ENCODE measurements at regions not wholly inside any gene's neighbourhood (a gene's known extent, or its start where the extent isn't known, plus 50 kb on each side); places are given as distances from the start of the nearest gene placed in this dataset.

- ChIA-PET CTCF (interaction anchor here (2.2 kb wide), 1 partner anchor 10 kb away, joined by 4 read pairs; no protein-coding TSS in a partner anchor), POLR2A (no interaction called here)
- Mint-ChIP-seq H3K9me3 (no peaks in the 10 kb centered on the region), H3K4me1 (peaks cover 3% of the 10 kb centered on the region), H3K4me3 (no peak overlapping the region), H3K27ac (no peak overlapping the region), H3K27me3 (no peaks in the 10 kb centered on the region), H3K36me3 (ENCODE audit: low read depth) (no peaks in the 10 kb centered on the region)
- DNase-seq, result no peak
Measured at GRCh38 chr10:28733245-28733644, 55.9 kb downstream of the BAMBI start.

DNA sequence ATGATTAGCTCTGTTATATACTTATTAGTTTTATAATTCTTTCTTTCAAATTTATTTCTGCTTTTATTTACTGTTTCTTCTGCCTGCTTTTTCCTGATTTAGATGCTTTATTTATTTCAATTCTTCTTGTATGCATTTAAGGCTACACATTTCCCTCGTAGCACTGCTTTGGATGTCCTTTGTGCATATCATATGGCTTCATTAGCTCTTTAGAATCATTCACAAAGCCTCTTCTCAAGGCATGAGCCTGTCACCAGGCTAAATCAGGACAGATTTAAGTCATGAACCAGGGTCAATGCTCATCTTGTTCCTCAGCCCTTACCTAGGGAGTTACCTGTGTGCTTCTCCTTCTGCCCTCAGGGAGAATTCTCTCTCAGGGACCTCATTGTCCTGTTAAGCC is 56.3 kb downstream of the BAMBI start:
- H3K36me3 Mint-ChIP-seq (ENCODE audit: low read depth), result no peaks in the 10 kb centered on the region
- POLR2A ChIA-PET, result no interaction called here
- H3K4me1 Mint-ChIP-seq, result peaks cover 3% of the 10 kb centered on the region
- no peak for DNase-seq
- CTCF ChIA-PET, result interaction anchor here (2.2 kb wide), 1 partner anchor 10 kb away, joined by 4 read pairs; no protein-coding TSS in a partner anchor
- H3K4me3 Mint-ChIP-seq, result no peak overlapping the region
- no peak overlapping the region for H3K27ac Mint-ChIP-seq
- no peaks in the 10 kb centered on the region for H3K27me3 Mint-ChIP-seq
- H3K9me3 Mint-ChIP-seq, result no peaks in the 10 kb centered on the region

GRCh38 chr10:28734938-28735759 is 57.8 kb downstream of the BAMBI start:
- Mint-ChIP-seq H3K27me3 (no peaks in the 10 kb centered on the region), H3K4me1 (peaks cover 2% of the 10 kb centered on the region), H3K27ac (no peak overlapping the region), H3K9me3 (no peaks in the 10 kb centered on the region), H3K36me3 (ENCODE audit: low read depth) (no peaks in the 10 kb centered on the region), H3K4me3 (no peak overlapping the region)
- POLR2A ChIA-PET, result no interaction called here
- no peak for DNase-seq
- CTCF ChIA-PET, result no interaction called here

- H3K36me3 Mint-ChIP-seq (ENCODE audit: low read depth), result no peaks in the 10 kb centered on the region
- H3K27ac Mint-ChIP-seq, result no peak overlapping the region
- no peak overlapping the region for H3K4me3 Mint-ChIP-seq
- H3K27me3 Mint-ChIP-seq, result no peaks in the 10 kb centered on the region
- POLR2A ChIA-PET, result no interaction called here
- CTCF ChIA-PET, result interaction anchor here (0.5 to 1.6 kb wide), 2 partner anchors 20 to 35 kb away, joined by 4 to 5 read pairs; no protein-coding TSS in a partner anchor
- no peaks in the 10 kb centered on the region for H3K4me1 Mint-ChIP-seq
- H3K9me3 Mint-ChIP-seq, result no peaks in the 10 kb centered on the region
- no peak for DNase-seq
Measured at GRCh38 chr10:28737096-28737495, 59.8 kb downstream of the BAMBI start.

GRCh38 chr10:28738200-28738599 is 60.9 kb downstream of the BAMBI start:
- H3K27ac Mint-ChIP-seq, result no peak overlapping the region
- H3K4me3 Mint-ChIP-seq, result no peak overlapping the region
- POLR2A ChIA-PET, result no interaction called here
- no peaks in the 10 kb centered on the region for H3K4me1 Mint-ChIP-seq
- H3K9me3 Mint-ChIP-seq, result no peaks in the 10 kb centered on the region
- DNase-seq, result no peak
- H3K36me3 Mint-ChIP-seq (ENCODE audit: low read depth), result no peaks in the 10 kb centered on the region
- no peaks in the 10 kb centered on the region for H3K27me3 Mint-ChIP-seq
- CTCF ChIA-PET, result no interaction called here

- no peak overlapping the region for H3K4me3 Mint-ChIP-seq
- peaks cover 3% of the 10 kb centered on the region for H3K9me3 Mint-ChIP-seq
- CTCF ChIA-PET, result no interaction called here
Measured at GRCh38 chr10:28743576-28743975, 66.3 kb downstream of the BAMBI start.

GRCh38 chr10:28744069-28744768 is 66.9 kb downstream of the BAMBI start:
- H3K27ac Mint-ChIP-seq, result no peak overlapping the region
- no peaks in the 10 kb centered on the region for H3K4me1 Mint-ChIP-seq
- ChIA-PET CTCF (no interaction called here), POLR2A (no interaction called here)
- peaks cover 3% of the 10 kb centered on the region for H3K9me3 Mint-ChIP-seq
- no peaks in the 10 kb centered on the region for H3K36me3 Mint-ChIP-seq (ENCODE audit: low read depth)
- no peak overlapping the region for H3K4me3 Mint-ChIP-seq
- no peak for DNase-seq
- H3K27me3 Mint-ChIP-seq, result peaks cover 2% of the 10 kb centered on the region

More at GRCh38 chr10:28743576-28743975, 66.3 kb downstream of the BAMBI start:
- Mint-ChIP-seq H3K27ac (no peak overlapping the region), H3K36me3 (ENCODE audit: low read depth) (no peaks in the 10 kb centered on the region), H3K4me1 (no peaks in the 10 kb centered on the region), H3K27me3 (peaks cover 2% of the 10 kb centered on the region)
- POLR2A ChIA-PET, result no interaction called here
- no peak for DNase-seq

DNA sequence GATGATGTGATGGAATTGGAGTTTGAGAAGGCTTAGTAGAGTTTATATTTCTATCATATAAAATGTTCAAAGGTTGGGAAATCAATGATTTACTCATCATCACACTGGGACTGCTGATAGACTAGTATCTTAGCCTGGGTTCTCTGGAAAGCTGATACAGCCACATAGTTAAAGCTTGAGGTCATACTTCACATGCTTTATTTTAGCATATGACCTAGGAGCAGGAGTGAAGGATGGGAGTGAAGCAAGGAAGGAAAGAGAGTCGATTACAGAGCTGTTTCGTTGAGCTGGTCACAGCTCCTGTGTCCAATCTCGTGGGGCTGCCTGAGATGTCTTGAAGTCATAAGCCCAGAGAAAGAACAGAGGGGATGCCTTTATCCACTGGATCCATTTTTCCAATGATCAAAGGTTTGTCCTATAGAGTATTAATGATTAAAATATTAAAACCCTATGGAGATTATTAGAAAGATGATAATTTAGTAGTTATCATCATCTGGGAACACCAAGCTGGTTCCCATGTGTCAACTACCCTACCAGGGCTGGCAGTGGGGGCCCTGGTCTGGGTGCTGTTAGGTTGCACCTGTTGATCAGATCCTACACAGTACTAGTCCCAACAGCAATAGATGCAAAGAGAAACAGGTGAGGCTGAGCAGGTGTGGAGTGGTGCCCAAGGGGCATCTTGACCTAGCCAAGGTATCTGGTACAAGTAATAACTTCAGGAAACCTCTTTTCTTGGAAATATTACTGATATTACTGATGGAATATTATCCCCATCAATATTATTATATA is 77.8 kb downstream of the BAMBI start:
- Mint-ChIP-seq H3K9me3 (peaks cover 2% of the 10 kb centered on the region), H3K27me3 (peaks cover 5% of the 10 kb centered on the region), H3K36me3 (ENCODE audit: low read depth) (no peaks in the 10 kb centered on the region), H3K4me3 (no peak overlapping the region), H3K4me1 (no peaks in the 10 kb centered on the region), H3K27ac (no peak overlapping the region)
- no peak for DNase-seq
- ChIA-PET CTCF (no interaction called here), POLR2A (no interaction called here)

DNA sequence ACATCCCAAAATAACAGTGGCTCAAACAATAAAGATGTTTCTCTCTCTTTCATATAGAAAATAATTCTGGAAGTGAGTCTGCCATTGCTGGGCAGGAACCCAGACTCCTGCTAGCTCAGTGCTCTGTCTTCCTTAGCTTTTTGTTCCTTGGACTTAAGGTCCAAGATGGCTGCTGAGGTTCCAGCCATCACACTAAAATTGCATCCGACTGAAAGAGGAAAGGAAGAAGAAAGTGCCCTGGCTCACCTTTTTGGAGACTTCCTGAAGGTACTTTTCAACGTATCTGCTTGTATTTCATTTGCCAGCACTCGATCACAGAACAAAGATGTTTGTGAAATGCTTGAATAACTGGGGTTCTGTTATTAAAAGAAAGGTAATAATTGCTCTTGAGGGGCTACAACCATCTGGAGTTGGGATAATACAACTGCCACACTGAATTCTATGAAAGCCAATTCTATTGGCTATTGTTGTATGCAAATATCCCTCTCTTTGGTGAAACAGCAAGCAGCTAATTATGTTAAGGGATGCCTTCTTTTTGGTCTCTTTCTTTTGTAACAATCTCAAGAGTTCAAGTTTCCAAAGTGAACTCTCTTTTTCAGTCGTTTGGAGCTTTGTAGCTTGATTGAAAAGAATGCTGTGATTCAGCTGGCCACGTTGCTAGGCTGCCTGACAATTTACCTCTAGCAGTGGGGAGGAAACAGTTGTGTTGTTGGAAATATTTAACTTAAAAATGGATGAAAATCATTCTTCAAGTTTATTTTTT is 83.9 kb downstream of the BAMBI start:
- Mint-ChIP-seq H3K9me3 (no peaks in the 10 kb centered on the region), H3K36me3 (ENCODE audit: low read depth) (no peaks in the 10 kb centered on the region), H3K4me3 (no peak overlapping the region), H3K27ac (no peak overlapping the region), H3K4me1 (no peaks in the 10 kb centered on the region), H3K27me3 (peaks cover 10% of the 10 kb centered on the region)
- ChIA-PET CTCF (interaction anchor here (0.6 kb wide), 1 partner anchor 704 kb away, joined by 3 read pairs; no protein-coding TSS in a partner anchor), POLR2A (no interaction called here)
- DNase-seq, result no peak

- Mint-ChIP-seq H3K27ac (no peak overlapping the region), H3K9me3 (no peaks in the 10 kb centered on the region), H3K27me3 (peaks cover 8% of the 10 kb centered on the region), H3K4me3 (no peak overlapping the region), H3K36me3 (ENCODE audit: low read depth) (no peaks in the 10 kb centered on the region), H3K4me1 (no peaks in the 10 kb centered on the region)
- ChIA-PET CTCF (no interaction called here), POLR2A (no interaction called here)
- no peak for DNase-seq
Measured at GRCh38 chr10:28763471-28764170, 86.3 kb downstream of the BAMBI start.

DNA sequence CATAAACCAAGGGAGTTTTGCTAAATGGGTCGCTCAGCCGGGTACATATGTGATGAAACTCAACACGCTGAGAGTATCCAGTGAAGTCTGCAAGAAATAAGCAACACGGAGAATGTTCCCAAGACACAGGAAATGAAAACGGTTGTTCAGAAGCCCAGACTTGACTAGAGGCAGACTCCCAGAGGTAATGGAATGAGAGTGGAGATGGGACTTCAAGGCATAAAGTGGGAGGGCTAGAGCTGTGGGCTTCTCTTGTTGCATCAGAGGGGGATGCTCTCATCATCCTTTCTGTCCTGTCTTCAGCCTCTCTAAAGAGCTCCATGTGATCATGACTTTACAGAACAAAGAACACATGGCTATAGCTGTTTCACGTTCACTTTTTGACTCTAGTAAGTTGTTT is 88.3 kb downstream of the BAMBI start:
- H3K4me1 Mint-ChIP-seq, result no peaks in the 10 kb centered on the region
- DNase-seq, result no peak
- CTCF ChIA-PET, result no interaction called here
- peaks cover 5% of the 10 kb centered on the region for H3K27me3 Mint-ChIP-seq
- H3K9me3 Mint-ChIP-seq, result no peaks in the 10 kb centered on the region
- H3K36me3 Mint-ChIP-seq (ENCODE audit: low read depth), result no peaks in the 10 kb centered on the region
- no peak overlapping the region for H3K4me3 Mint-ChIP-seq
- POLR2A ChIA-PET, result no interaction called here
- H3K27ac Mint-ChIP-seq, result no peak overlapping the region

GRCh38 chr10:28768227-28768626 is 90.9 kb downstream of the BAMBI start:
- Mint-ChIP-seq H3K27me3 (peaks cover 3% of the 10 kb centered on the region), H3K4me1 (no peaks in the 10 kb centered on the region), H3K9me3 (peaks cover 3% of the 10 kb centered on the region), H3K36me3 (ENCODE audit: low read depth) (no peaks in the 10 kb centered on the region), H3K27ac (no peak overlapping the region), H3K4me3 (no peak overlapping the region)
- DNase-seq, result no peak
- CTCF ChIA-PET, result no interaction called here
- POLR2A ChIA-PET, result no interaction called here
